ENCODE measurements at regions not wholly inside any gene's neighbourhood (a gene's known extent, or its start where the extent isn't known, plus 50 kb on each side); places are given as distances from the start of the nearest gene placed in this dataset.

- no peak for DNase-seq
Measured at GRCh38 chr2:750628-751027, 73.4 kb upstream of the TMEM18 start.

GRCh38 chr2:747762-748351 lies 70.7 kb upstream of the TMEM18 start:
- DNase-seq = no peak

- no peak for DNase-seq
Measured at GRCh38 chr2:746697-747096, 69.5 kb upstream of the TMEM18 start.

- no peak for DNase-seq
Measured at GRCh38 chr2:744088-744487, 66.9 kb upstream of the TMEM18 start.

- DNase-seq = no peak
Measured at GRCh38 chr2:742221-742620, 65.0 kb upstream of the TMEM18 start.

- DNase-seq = no peak
Measured at GRCh38 chr2:741195-741496, 63.9 kb upstream of the TMEM18 start.

GRCh38 chr2:740322-741194 lies 63.4 kb upstream of the TMEM18 start:
- DNase-seq = peak; percentile 84

- peak; percentile 73 for DNase-seq
Measured at GRCh38 chr2:739864-740321, 62.7 kb upstream of the TMEM18 start.

- no peak for DNase-seq
Measured at GRCh38 chr2:736939-737338, 59.7 kb upstream of the TMEM18 start.

- DNase-seq = no peak
Measured at GRCh38 chr2:735670-736218, 58.5 kb upstream of the TMEM18 start.

GRCh38 chr2:734496-734895 lies 57.3 kb upstream of the TMEM18 start:
- no peak for DNase-seq

GRCh38 chr2:733495-733894 lies 56.3 kb upstream of the TMEM18 start:
- no peak for DNase-seq

- DNase-seq = no peak
Measured at GRCh38 chr2:733001-733400, 55.8 kb upstream of the TMEM18 start.

- no peak for DNase-seq
Measured at GRCh38 chr2:731711-732110, 54.5 kb upstream of the TMEM18 start.

- no peak for DNase-seq
Measured at GRCh38 chr2:729376-729861, 52.2 kb upstream of the TMEM18 start.

GRCh38 chr2:728165-728564 lies 51.0 kb upstream of the TMEM18 start:
- DNase-seq = no peak

- DNase-seq = no peak
Measured at GRCh38 chr2:727071-727470, 49.9 kb upstream of the TMEM18 start.
